ENCODE measurements at regions not wholly inside any gene's neighbourhood (a gene's known extent, or its start where the extent isn't known, plus 50 kb on each side); places are given as distances from the start of the nearest gene placed in this dataset.

DNA sequence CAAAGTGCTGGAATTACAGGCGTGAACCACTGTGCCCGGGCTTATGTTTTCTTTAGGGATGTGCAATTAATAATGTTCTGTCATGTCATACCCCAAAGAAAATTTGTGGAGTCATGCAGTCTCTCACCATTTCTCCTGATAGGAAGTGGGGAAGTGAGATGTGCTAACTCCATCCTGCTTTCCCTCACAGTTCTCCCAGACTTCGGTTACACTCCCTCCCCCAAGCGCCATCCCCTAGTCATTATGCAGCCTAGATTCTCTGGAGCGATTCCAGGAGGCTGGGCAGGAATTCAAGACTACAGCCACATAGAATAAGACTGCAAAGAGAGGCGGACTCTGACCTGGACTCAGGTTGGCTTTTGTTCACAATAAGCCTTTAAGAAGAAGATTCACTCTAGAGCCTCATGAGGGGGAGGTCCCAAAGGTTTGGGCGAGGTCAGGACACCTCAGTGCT, 271.4 kb downstream of the ALDH8A1 start:
- Histone ChIP-seq H3K4me1 (peaks cover 28% of the 10 kb centered on the region), H3K27ac (peak overlapping the region; percentile 43), H3K9ac (no peak overlapping the region), H3K27me3 (ENCODE audit: control insufficient read depth, insufficient read depth, low read length) (no peaks in the 10 kb centered on the region), H2AFZ (peak overlapping the region; percentile 75), H3K4me2 (ENCODE audit: low read length) (peak overlapping the region; percentile 14), H3K36me3 (ENCODE audit: control insufficient read depth, insufficient read depth, low read length) (no peaks in the 10 kb centered on the region), H3K4me3 (ENCODE audit: low read depth, low read length) (no peak overlapping the region), H3K79me2 (no peaks in the 10 kb centered on the region), H3K9me3 (ENCODE audit: control insufficient read depth, low read length) (no peaks in the 10 kb centered on the region)
- TF ChIP-seq, protein P1, sequence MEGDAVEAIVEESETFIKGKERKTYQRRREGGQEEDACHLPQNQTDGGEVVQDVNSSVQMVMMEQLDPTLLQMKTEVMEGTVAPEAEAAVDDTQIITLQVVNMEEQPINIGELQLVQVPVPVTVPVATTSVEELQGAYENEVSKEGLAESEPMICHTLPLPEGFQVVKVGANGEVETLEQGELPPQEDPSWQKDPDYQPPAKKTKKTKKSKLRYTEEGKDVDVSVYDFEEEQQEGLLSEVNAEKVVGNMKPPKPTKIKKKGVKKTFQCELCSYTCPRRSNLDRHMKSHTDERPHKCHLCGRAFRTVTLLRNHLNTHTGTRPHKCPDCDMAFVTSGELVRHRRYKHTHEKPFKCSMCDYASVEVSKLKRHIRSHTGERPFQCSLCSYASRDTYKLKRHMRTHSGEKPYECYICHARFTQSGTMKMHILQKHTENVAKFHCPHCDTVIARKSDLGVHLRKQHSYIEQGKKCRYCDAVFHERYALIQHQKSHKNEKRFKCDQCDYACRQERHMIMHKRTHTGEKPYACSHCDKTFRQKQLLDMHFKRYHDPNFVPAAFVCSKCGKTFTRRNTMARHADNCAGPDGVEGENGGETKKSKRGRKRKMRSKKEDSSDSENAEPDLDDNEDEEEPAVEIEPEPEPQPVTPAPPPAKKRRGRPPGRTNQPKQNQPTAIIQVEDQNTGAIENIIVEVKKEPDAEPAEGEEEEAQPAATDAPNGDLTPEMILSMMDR (IDR thresholded peaks at IDR 0.05), result no peak

- TF ChIP-seq, protein P1 (IDR thresholded peaks at IDR 0.05), result no peak
- Histone ChIP-seq H3K27ac (peak overlapping the region; percentile 85), H3K9me3 (ENCODE audit: control insufficient read depth, low read length) (no peaks in the 10 kb centered on the region)
Observed at GRCh38 chr6:134676307-134677281, 273.3 kb downstream of the ALDH8A1 start.

GRCh38 chr6:134675110-134676054, 274.5 kb downstream of the ALDH8A1 start:
- peaks cover 31% of the 10 kb centered on the region for H3K4me1 ChIP-seq

More at GRCh38 chr6:134676307-134677281, 273.3 kb downstream of the ALDH8A1 start:
- Histone ChIP-seq H3K4me1 (peaks cover 31% of the 10 kb centered on the region), H2AFZ (peak overlapping the region; percentile 67), H3K4me2 (ENCODE audit: low read length) (peak overlapping the region; percentile 46), H3K9ac (no peak overlapping the region), H3K4me3 (ENCODE audit: low read depth, low read length) (peak overlapping the region; percentile 30), H3K79me2 (no peaks in the 10 kb centered on the region), H3K36me3 (ENCODE audit: control insufficient read depth, insufficient read depth, low read length) (no peaks in the 10 kb centered on the region), H3K27me3 (ENCODE audit: control insufficient read depth, insufficient read depth, low read length) (no peaks in the 10 kb centered on the region)

DNA sequence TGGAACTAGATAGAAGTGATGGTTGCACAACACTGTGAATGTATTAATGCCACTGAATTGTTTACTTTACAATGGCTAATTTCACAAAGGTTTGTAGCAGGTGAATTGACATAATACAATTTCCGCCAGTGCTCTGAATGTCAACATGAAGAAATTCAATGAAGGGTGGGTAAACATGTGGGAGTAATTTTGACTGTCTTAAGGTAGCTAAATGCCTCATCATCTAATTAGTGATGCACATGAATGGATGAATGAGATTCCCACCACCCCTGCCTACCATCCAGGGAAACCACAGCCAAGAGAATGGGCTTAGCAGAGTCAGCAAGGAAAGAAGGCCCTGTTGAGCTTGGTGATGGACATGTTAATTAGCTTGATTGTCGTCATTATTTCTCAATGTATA, 275.3 kb downstream of the ALDH8A1 start:
- Histone ChIP-seq H3K9me3 (ENCODE audit: control insufficient read depth, low read length) (no peaks in the 10 kb centered on the region), H3K27me3 (ENCODE audit: control insufficient read depth, insufficient read depth, low read length) (no peaks in the 10 kb centered on the region), H3K4me3 (ENCODE audit: low read depth, low read length) (no peak overlapping the region), H3K9ac (no peak overlapping the region), H3K4me1 (peaks cover 31% of the 10 kb centered on the region), H2AFZ (no peak overlapping the region), H3K4me2 (ENCODE audit: low read length) (peak overlapping the region; percentile 46), H3K27ac (peak overlapping the region; percentile 85), H3K36me3 (ENCODE audit: control insufficient read depth, insufficient read depth, low read length) (no peaks in the 10 kb centered on the region), H3K79me2 (no peaks in the 10 kb centered on the region)
- TF ChIP-seq, protein P1 (IDR thresholded peaks at IDR 0.05), result no peak

More at GRCh38 chr6:134675110-134676054, 274.5 kb downstream of the ALDH8A1 start:
- Histone ChIP-seq H2AFZ (peak overlapping the region; percentile 67), H3K9me3 (ENCODE audit: control insufficient read depth, low read length) (no peaks in the 10 kb centered on the region), H3K79me2 (no peaks in the 10 kb centered on the region), H3K36me3 (ENCODE audit: control insufficient read depth, insufficient read depth, low read length) (no peaks in the 10 kb centered on the region), H3K4me2 (ENCODE audit: low read length) (peak overlapping the region; percentile 46), H3K27me3 (ENCODE audit: control insufficient read depth, insufficient read depth, low read length) (no peaks in the 10 kb centered on the region), H3K9ac (no peak overlapping the region), H3K4me3 (ENCODE audit: low read depth, low read length) (peak overlapping the region; percentile 30), H3K27ac (peak overlapping the region; percentile 85)
- TF ChIP-seq, protein P1 (IDR thresholded peaks at IDR 0.05), result no peak
